ENCODE measurements at regions not wholly inside any gene's neighbourhood (a gene's known extent, or its start where the extent isn't known, plus 50 kb on each side); places are given as distances from the start of the nearest gene placed in this dataset.

- Mint-ChIP-seq H3K4me3 (no peak overlapping the region), H3K27me3 (ENCODE audit: low read depth in 2 of 2) (no peaks in the 10 kb centered on the region), H3K9me3 (peaks cover 2 to 4% of the 10 kb centered on the region in 2 donors), H3K4me1 (no peaks in the 10 kb centered on the region), H3K36me3 (no peaks in the 10 kb centered on the region), H3K27ac (no peak overlapping the region)
- Histone ChIP-seq H3K36me3 (ENCODE audit: control insufficient read depth, insufficient read depth, low read length) (no peaks in the 10 kb centered on the region), H3K4me3 (ENCODE audit: low read length) (no peak overlapping the region), H3K27ac (ENCODE audit: low read length) (no peak overlapping the region), H3K27me3 (ENCODE audit: control insufficient read depth, insufficient read depth, low read length) (no peaks in the 10 kb centered on the region), H3K4me1 (ENCODE audit: control insufficient read depth, insufficient read depth, low read length) (no peaks in the 10 kb centered on the region), H3K9me3 (ENCODE audit: control insufficient read depth, insufficient read depth, low read length) (no peaks in the 10 kb centered on the region)
- ATAC-seq (no peak), DNase-seq (no peak)
- WGBS (ENCODE audit: insufficient coverage), result no CpG with 5 or more reads among the region's 1 CpG
- intact Hi-C loops (cut with micrococcal nuclease), result no loop called here
- TF ChIP-seq, protein P1, sequence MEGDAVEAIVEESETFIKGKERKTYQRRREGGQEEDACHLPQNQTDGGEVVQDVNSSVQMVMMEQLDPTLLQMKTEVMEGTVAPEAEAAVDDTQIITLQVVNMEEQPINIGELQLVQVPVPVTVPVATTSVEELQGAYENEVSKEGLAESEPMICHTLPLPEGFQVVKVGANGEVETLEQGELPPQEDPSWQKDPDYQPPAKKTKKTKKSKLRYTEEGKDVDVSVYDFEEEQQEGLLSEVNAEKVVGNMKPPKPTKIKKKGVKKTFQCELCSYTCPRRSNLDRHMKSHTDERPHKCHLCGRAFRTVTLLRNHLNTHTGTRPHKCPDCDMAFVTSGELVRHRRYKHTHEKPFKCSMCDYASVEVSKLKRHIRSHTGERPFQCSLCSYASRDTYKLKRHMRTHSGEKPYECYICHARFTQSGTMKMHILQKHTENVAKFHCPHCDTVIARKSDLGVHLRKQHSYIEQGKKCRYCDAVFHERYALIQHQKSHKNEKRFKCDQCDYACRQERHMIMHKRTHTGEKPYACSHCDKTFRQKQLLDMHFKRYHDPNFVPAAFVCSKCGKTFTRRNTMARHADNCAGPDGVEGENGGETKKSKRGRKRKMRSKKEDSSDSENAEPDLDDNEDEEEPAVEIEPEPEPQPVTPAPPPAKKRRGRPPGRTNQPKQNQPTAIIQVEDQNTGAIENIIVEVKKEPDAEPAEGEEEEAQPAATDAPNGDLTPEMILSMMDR (IDR thresholded peaks at IDR 0.05), result no peak
Measured at GRCh38 chr6:127030836-127031235, 87.6 kb upstream of the RSPO3 start.

DNA sequence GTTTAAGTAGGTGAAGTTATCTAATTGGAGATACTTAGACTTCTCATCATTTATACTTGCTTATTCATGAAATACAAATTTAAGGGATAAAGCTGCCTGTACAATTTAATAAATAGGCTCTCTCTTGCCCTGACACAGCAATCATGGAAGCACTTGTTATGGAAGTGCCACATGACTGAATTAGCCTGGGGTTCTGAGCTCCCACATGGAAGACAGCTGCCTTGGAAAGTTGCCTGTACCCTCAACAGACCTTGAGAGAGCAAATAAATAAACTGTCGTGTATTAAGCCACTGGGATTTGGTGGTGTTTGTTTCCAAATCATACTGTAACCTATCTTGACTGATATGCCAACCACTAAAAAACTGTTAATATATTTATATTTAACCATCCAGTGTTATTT, 87.0 kb upstream of the RSPO3 start:
- Mint-ChIP-seq H3K27ac (no peak overlapping the region), H3K9me3 (peaks cover 2 to 4% of the 10 kb centered on the region in 2 donors), H3K27me3 (ENCODE audit: low read depth in 2 of 2) (no peaks in the 10 kb centered on the region), H3K4me1 (no peaks in the 10 kb centered on the region), H3K36me3 (no peaks in the 10 kb centered on the region), H3K4me3 (no peak overlapping the region)
- no peak overlapping the region for H3K27ac ChIP-seq (ENCODE audit: low read length)
- intact Hi-C loops (cut with micrococcal nuclease), result no loop called here
- no peaks in the 10 kb centered on the region for H3K4me1 ChIP-seq (ENCODE audit: control insufficient read depth, insufficient read depth, low read length)
- H3K4me3 ChIP-seq (ENCODE audit: low read length), result no peak overlapping the region
- DNase-seq (no peak), ATAC-seq (no peak)
- no peaks in the 10 kb centered on the region for H3K9me3 ChIP-seq (ENCODE audit: control insufficient read depth, insufficient read depth, low read length)
- TF ChIP-seq, protein P1 (IDR thresholded peaks at IDR 0.05), result no peak
- no peaks in the 10 kb centered on the region for H3K27me3 ChIP-seq (ENCODE audit: control insufficient read depth, insufficient read depth, low read length)
- 100% methylated on average over 1 of the region's 1 CpG for WGBS (ENCODE audit: insufficient coverage)
- no peaks in the 10 kb centered on the region for H3K36me3 ChIP-seq (ENCODE audit: control insufficient read depth, insufficient read depth, low read length)

GRCh38 chr6:127032971-127033370, 85.5 kb upstream of the RSPO3 start:
- Histone ChIP-seq H3K36me3 (ENCODE audit: control insufficient read depth, insufficient read depth, low read length) (no peaks in the 10 kb centered on the region), H3K27me3 (ENCODE audit: control insufficient read depth, insufficient read depth, low read length) (no peaks in the 10 kb centered on the region), H3K9me3 (ENCODE audit: control insufficient read depth, insufficient read depth, low read length) (no peaks in the 10 kb centered on the region), H3K4me1 (ENCODE audit: control insufficient read depth, insufficient read depth, low read length) (no peaks in the 10 kb centered on the region), H3K4me3 (ENCODE audit: low read length) (no peak overlapping the region), H3K27ac (ENCODE audit: low read length) (no peak overlapping the region)
- Mint-ChIP-seq H3K4me3 (no peak overlapping the region), H3K27ac (no peak overlapping the region), H3K9me3 (peaks cover 6 to 9% of the 10 kb centered on the region in 2 donors), H3K36me3 (no peaks in the 10 kb centered on the region), H3K4me1 (no peaks in the 10 kb centered on the region), H3K27me3 (ENCODE audit: low read depth in 2 of 2) (no peaks in the 10 kb centered on the region)
- WGBS (ENCODE audit: insufficient coverage), result 67% methylated on average over 1 of the region's 3 CpGs
- TF ChIP-seq, protein P1 (IDR thresholded peaks at IDR 0.05), result no peak
- DNase-seq (no peak), ATAC-seq (no peak)
- intact Hi-C loops (cut with micrococcal nuclease), result no loop called here

DNA sequence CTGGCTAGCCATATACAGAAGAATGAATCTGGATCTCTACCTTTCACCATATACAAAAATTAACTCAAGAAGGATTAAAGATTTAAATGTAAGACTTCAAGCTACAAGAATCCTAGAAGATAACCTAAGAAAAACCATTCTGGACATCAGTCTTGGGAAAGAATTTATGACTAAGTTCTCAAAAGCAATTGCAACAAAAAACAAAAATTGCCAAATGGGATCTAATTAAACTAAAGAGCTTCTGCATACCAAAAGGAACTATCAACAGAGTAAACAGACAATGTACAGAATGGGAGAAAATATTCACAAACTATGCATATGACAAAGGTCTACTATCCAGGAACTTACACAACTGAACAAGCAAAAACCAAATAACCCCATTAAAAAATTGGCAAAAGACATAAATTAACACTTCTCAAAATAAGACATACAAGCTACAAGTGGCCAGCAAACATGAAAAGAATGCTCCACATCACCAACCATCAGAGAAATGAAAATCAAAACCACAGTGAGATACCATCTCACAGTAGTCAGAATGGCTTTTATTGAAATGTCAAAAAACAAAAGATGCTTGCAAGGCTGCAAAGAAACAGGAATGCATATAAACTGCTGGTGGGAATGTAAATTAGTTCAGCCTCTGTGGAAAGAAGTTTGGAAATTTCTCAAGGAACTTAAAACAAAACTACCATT, 66.8 kb upstream of the RSPO3 start:
- no peak overlapping the region for H3K4me3 Mint-ChIP-seq
- no peaks in the 10 kb centered on the region for H3K9me3 ChIP-seq (ENCODE audit: control insufficient read depth, insufficient read depth, low read length)
- no peaks in the 10 kb centered on the region for H3K36me3 ChIP-seq (ENCODE audit: control insufficient read depth, insufficient read depth, low read length)
- TF ChIP-seq, protein P1 (IDR thresholded peaks at IDR 0.05), result no peak
- peaks cover 12 to 17% of the 10 kb centered on the region in 2 donors for H3K9me3 Mint-ChIP-seq
- no peaks in the 10 kb centered on the region for H3K4me1 Mint-ChIP-seq
- no peaks in the 10 kb centered on the region for H3K27me3 Mint-ChIP-seq (ENCODE audit: low read depth in 2 of 2)
- no peak overlapping the region for H3K27ac ChIP-seq (ENCODE audit: low read length)
- H3K36me3 Mint-ChIP-seq, result no peaks in the 10 kb centered on the region
- H3K4me1 ChIP-seq (ENCODE audit: control insufficient read depth, insufficient read depth, low read length), result no peaks in the 10 kb centered on the region
- intact Hi-C loops (cut with micrococcal nuclease), result no loop called here
- H3K4me3 ChIP-seq (ENCODE audit: low read length), result no peak overlapping the region
- no peak overlapping the region for H3K27ac Mint-ChIP-seq
- ATAC-seq, result no peak
- H3K27me3 ChIP-seq (ENCODE audit: control insufficient read depth, insufficient read depth, low read length), result no peaks in the 10 kb centered on the region
- DNase-seq, result no peak
